ENCODE measurements at regions not wholly inside any gene's neighbourhood (a gene's known extent, or its start where the extent isn't known, plus 50 kb on each side); places are given as distances from the start of the nearest gene placed in this dataset.

GRCh38 chr6:56327946-56328727, 80.8 kb upstream of the COL21A1 start:
- no peaks in the 10 kb centered on the region for H3K36me3 ChIP-seq (replicated peaks in 1 of 2)
- intact Hi-C loops (cut with DNase I): no loop called here
- no peak overlapping the region for H3K4me3 ChIP-seq
- no peak overlapping the region for H3K27ac ChIP-seq
- 75 to 79% (median 78%) methylated on average over 3 of the region's 3 CpGs for WGBS, 4 donors
- H3K9me3 ChIP-seq (replicated peaks in 1 of 3): no peaks in the 10 kb centered on the region
- no peaks in the 10 kb centered on the region for H3K4me1 ChIP-seq (replicated peaks in 1 of 2)
- no peaks in the 10 kb centered on the region for H3K27me3 ChIP-seq
- no peak for DNase-seq
- TF ChIP-seq CTCF (IDR thresholded peaks at IDR 0.05) (no peak), POLR2A (IDR thresholded peaks at IDR 0.05) (no peak)

GRCh38 chr6:56324396-56324795, 77.0 kb upstream of the COL21A1 start:
- 34 to 42% (median 40%) methylated on average over 6 of the region's 6 CpGs for WGBS, 4 donors
- TF ChIP-seq CTCF (IDR thresholded peaks at IDR 0.05) (no peak), POLR2A (IDR thresholded peaks at IDR 0.05) (no peak)
- no peak for DNase-seq

GRCh38 chr6:56318851-56319250, 71.5 kb upstream of the COL21A1 start:
- H3K27ac ChIP-seq: no peak overlapping the region
- H3K36me3 ChIP-seq (replicated peaks in 1 of 2): no peaks in the 10 kb centered on the region
- H3K4me1 ChIP-seq (replicated peaks in 1 of 2): no peaks in the 10 kb centered on the region
- H3K4me3 ChIP-seq: no peak overlapping the region
- H3K9me3 ChIP-seq (replicated peaks in 1 of 3): no peaks in the 10 kb centered on the region
- H3K27me3 ChIP-seq: no peaks in the 10 kb centered on the region
- 92 to 98% (median 95%) methylated on average over 2 of the region's 2 CpGs for WGBS, 4 donors
- DNase-seq: no peak
- intact Hi-C loops (cut with DNase I): no loop called here
- TF ChIP-seq CTCF (IDR thresholded peaks at IDR 0.05) (no peak), POLR2A (IDR thresholded peaks at IDR 0.05) (no peak)

More at GRCh38 chr6:56324396-56324795, 77.0 kb upstream of the COL21A1 start:
- Histone ChIP-seq H3K4me1 (replicated peaks in 1 of 2) (no peaks in the 10 kb centered on the region), H3K36me3 (replicated peaks in 1 of 2) (no peaks in the 10 kb centered on the region), H3K4me3 (no peak overlapping the region), H3K9me3 (replicated peaks in 1 of 3) (no peaks in the 10 kb centered on the region), H3K27ac (no peak overlapping the region), H3K27me3 (no peaks in the 10 kb centered on the region)
- intact Hi-C loops (cut with DNase I): no loop called here

GRCh38 chr6:56314683-56315523, 67.5 kb upstream of the COL21A1 start:
- no peak for TF ChIP-seq POLR2A (IDR thresholded peaks at IDR 0.05)
- peak; percentile 70 to 85 (median 74) for TF ChIP-seq CTCF (IDR thresholded peaks at IDR 0.05)
- 47 to 49% (median 48%) methylated on average over 11 of the region's 11 CpGs for WGBS, 4 donors

More at GRCh38 chr6:56314683-56315523, 67.5 kb upstream of the COL21A1 start:
- no peak overlapping the region for H3K4me3 ChIP-seq
- DNase-seq: peak; percentile 20 to 65 (median 49)
- H3K9me3 ChIP-seq (replicated peaks in 1 of 3): no peaks in the 10 kb centered on the region
- H3K4me1 ChIP-seq (replicated peaks in 1 of 2): no peaks in the 10 kb centered on the region
- H3K27ac ChIP-seq: no peak overlapping the region
- intact Hi-C loops (cut with DNase I): no loop called here
- no peaks in the 10 kb centered on the region for H3K36me3 ChIP-seq (replicated peaks in 1 of 2)
- no peaks in the 10 kb centered on the region for H3K27me3 ChIP-seq

Data from adrenal gland (tissue), 9 donors.